BJ (cell line): ENCODE measurements at regions not wholly inside any gene's neighbourhood (a gene's known extent, or its start where the extent isn't known, plus 50 kb on each side); places are given as distances from the start of the nearest gene placed in this dataset.
A peak's percentile ranks its signal among the peaks of the same experiment; 100 is the strongest.

Source experiments
- CTCF ChIA-PET: fragments of 350-600 bp; formaldehyde crosslinking; extraction: SDS; loops from one replicate; lab custom pipeline; 2021; ENCODE audit warnings: antibody characterized with exemption, inconsistent platforms; lab: Yijun Ruan, JAX
- POLR2A ChIA-PET: fragments of 300-600 bp; sonication (Branson Sonifier 250); formaldehyde crosslinking; extraction: SDS; loops from one replicate; lab custom pipeline; 2021; ENCODE audit warnings: antibody characterized with exemption; lab: Charles Lee
- DNase-seq: peaks from one replicate; pipeline ENCODE4 v3.0.0-alpha.2; 2011; ENCODE audit warnings: low read depth
- H3K27me3 ChIP-seq: 2 replicates; pipeline ENCODE4 v1.6.0; 2011; ENCODE audit warnings: low read length; ENCODE audit not compliant: control insufficient read depth, insufficient read depth
- H3K36me3 ChIP-seq: 2 replicates; pipeline ENCODE4 v1.5.1; 2011; ENCODE audit warnings: low read length; ENCODE audit not compliant: control insufficient read depth, insufficient read depth
- H3K4me3 ChIP-seq: 2 replicates; pipeline ENCODE4 v1.5.1; 2011; ENCODE audit warnings: low read depth, mild to moderate bottlenecking, control low read depth, low read length
- TF ChIP-seq, protein P1 (sequence below): IDR thresholded peaks from 2 replicates; pipeline ENCODE4 v1.5.1; 2011; ENCODE audit warnings: low read depth, mild to moderate bottlenecking, control low read depth, inconsistent platforms, low read length, moderate library complexity; ENCODE audit not compliant: insufficient read depth

DNA sequence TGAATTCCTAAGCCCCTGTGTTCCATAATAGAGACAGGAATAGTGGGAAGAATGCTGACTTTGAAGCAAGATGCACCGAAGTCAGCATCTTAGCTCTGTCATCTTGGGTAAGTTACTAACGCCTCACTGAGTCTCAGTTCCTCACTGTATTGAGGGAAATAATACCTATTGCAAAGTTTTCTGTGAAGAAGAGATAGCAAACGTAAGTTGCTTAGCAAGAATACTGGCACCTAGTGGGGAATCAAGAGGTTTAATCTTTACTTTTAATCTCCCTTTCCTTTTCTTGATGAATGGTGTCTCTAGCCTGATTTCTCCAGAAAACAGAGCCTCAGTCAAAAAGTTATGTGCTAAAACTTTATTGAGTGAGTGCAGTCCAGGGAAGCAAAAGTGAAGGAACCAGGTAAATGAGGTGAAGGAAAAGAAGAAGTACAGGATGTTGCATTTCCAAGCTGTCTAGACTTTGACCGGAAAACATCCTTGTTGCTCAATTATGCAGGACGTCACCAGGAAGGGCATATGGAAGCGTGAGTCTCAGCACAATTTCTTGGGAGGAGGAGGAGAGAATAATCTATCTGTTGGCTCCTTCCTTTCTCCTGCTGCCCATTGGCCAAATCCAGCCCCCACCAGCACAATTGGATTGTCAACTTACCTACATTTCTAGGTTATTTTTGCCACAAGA, 210.0 kb downstream of the B3GLCT start:
- no peak for DNase-seq
- no peak overlapping the region for H3K4me3 ChIP-seq
- TF ChIP-seq, protein P1, sequence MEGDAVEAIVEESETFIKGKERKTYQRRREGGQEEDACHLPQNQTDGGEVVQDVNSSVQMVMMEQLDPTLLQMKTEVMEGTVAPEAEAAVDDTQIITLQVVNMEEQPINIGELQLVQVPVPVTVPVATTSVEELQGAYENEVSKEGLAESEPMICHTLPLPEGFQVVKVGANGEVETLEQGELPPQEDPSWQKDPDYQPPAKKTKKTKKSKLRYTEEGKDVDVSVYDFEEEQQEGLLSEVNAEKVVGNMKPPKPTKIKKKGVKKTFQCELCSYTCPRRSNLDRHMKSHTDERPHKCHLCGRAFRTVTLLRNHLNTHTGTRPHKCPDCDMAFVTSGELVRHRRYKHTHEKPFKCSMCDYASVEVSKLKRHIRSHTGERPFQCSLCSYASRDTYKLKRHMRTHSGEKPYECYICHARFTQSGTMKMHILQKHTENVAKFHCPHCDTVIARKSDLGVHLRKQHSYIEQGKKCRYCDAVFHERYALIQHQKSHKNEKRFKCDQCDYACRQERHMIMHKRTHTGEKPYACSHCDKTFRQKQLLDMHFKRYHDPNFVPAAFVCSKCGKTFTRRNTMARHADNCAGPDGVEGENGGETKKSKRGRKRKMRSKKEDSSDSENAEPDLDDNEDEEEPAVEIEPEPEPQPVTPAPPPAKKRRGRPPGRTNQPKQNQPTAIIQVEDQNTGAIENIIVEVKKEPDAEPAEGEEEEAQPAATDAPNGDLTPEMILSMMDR = peak; percentile 16; the same call in 1 of the 2 replicates
- ChIA-PET POLR2A (no interaction called here), CTCF (interaction anchor here (0.8 to 5.4 kb wide), 7 partner anchors 9 to 210 kb away, joined by 3 to 34 read pairs (median 5); partner anchors contain the start of gene B3GLCT)
- H3K27me3 ChIP-seq = peaks cover 4% of the 10 kb centered on the region; the same call in 1 of the 2 replicates
- no peaks in the 10 kb centered on the region for H3K36me3 ChIP-seq

DNA sequence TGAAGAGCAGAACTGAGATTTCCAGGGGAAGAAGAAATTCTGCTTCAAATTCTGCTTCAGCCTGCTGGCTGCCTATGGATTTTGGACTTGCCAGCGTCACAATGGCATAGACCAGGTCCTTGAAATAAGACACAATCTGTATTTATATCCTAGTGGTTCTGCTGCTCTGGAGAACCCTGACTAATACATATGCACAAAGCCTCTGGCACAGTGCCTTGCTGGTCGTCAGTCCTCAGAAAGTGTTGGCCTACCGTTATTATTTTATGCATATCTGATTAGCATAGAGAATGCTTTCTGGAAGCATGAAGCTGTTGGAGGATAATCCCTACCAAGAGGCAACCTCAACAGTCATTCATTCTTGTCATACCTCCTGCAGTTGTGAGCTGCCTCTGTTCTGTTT, 213.7 kb downstream of the B3GLCT start:
- H3K36me3 ChIP-seq = no peaks in the 10 kb centered on the region
- H3K4me3 ChIP-seq = no peak overlapping the region
- TF ChIP-seq, protein P1 = no peak
- ChIA-PET POLR2A (no interaction called here), CTCF (interaction anchor here (1.5 to 5.4 kb wide), 2 partner anchors 11 to 177 kb away, joined by 8 to 34 read pairs; no protein-coding TSS in a partner anchor)
- DNase-seq = no peak
- peaks cover 4% of the 10 kb centered on the region; the same call in 1 of the 2 replicates for H3K27me3 ChIP-seq

DNA sequence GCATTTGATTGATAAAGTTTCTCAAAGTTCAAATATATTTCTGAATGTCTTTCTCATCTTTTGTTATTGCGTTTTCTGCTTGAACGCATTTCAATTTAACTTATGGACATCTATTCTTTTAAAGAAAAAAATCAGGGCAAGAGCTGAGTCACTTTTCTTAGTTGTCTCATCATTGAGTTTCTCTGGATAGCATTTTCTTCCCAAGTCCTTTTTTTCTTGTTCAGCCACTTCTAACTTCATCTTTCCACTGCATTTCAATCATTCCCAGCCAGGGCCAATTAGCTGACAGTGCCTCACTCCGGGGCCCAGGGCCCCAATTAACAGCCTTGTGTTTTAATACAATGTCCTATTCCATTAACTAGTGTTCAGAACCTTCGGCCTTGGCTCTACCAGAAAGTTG, 216.3 kb downstream of the B3GLCT start:
- ChIA-PET POLR2A (no interaction called here), CTCF (interaction anchor here (1.2 to 2.0 kb wide), 4 partner anchors 8 to 216 kb away, joined by 3 to 8 read pairs (median 5); partner anchors contain the start of gene B3GLCT)
- TF ChIP-seq, protein P1 = no peak
- no peak for DNase-seq
- Histone ChIP-seq H3K4me3 (no peak overlapping the region), H3K27me3 (peaks cover 2% of the 10 kb centered on the region; the same call in 1 of the 2 replicates), H3K36me3 (no peaks in the 10 kb centered on the region)

DNA sequence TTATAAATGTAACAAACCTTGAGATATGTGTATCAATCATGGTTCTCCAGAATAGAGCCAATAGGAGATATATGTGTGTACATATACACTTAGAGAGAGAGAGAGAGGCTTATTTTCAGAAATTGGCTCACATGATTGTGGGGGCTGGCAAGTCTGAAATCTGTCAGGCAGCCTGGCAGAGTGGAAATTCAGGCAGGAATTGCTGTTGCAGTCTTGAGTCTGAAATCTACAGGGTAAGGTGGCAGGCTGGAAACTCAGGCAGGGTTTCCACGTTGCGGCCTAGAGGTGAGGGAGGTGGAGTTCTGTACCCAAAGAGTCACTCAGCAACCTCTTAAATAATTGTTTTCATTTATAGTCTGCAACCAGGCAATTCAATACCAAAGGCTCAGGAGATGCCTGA, 218.4 kb downstream of the B3GLCT start:
- TF ChIP-seq, protein P1 = no peak

DNA sequence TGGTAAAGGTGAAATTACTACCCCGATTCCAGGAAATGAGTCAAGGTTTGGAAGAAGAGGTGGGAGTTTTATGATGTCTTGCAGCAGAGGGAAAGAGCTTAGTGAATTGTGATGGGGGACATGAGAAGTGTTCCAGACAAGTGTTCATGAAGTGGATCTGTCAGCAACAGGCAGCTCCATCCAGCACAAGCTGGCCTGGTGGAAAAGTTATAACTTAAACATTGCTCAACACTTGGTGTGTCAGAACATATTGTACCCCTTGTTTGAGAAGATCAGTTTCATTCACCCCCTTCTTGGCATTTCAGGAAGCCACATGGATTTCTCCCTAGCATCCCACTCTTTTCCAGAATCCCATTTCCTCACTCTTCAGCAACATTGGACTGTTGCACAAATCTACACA, 222.0 kb downstream of the B3GLCT start:
- Histone ChIP-seq H3K4me3 (no peak overlapping the region), H3K27me3 (peaks cover 2% of the 10 kb centered on the region), H3K36me3 (no peaks in the 10 kb centered on the region)
- ChIA-PET CTCF (interaction anchor here (1.0 to 9.1 kb wide), 4 partner anchors 11 to 185 kb away, joined by 3 to 168 read pairs (median 7); no protein-coding TSS in a partner anchor), POLR2A (no interaction called here)
- TF ChIP-seq, protein P1 = no peak
- DNase-seq = no peak

More for the DNA sequence above, 218.4 kb downstream of the B3GLCT start:
- Histone ChIP-seq H3K36me3 (no peaks in the 10 kb centered on the region), H3K27me3 (peaks cover 4% of the 10 kb centered on the region), H3K4me3 (no peak overlapping the region)
- POLR2A ChIA-PET = no interaction called here
- no peak for DNase-seq
- CTCF ChIA-PET = no interaction called here
